Sigmoid colon (tissue), 6 donors: ENCODE measurements at regions not wholly inside any gene's neighbourhood (a gene's known extent, or its start where the extent isn't known, plus 50 kb on each side); places are given as distances from the start of the nearest gene placed in this dataset.
"Not testable (repeated sequence)": the region's sequence is repeated elsewhere in the genome, so short reads cannot be mapped to it uniquely, and the experiment has no call there.

Experiments
- DNase-seq: peaks from one replicate; pipeline ENCODE4 v3.0.0-alpha.2; 2019
- H3K27ac ChIP-seq, 4 donors: fragments of 200-600 bp; sonication (generic); one replicate each; pipeline ENCODE4 v1.5.1; 2016 to 2019; ENCODE audit warnings: mild to moderate bottlenecking in 1 of 4
- H3K27me3 ChIP-seq, 3 donors: fragments of 200-600 bp; sonication (generic); one replicate each; pipeline ENCODE4 v1.5.1; 2019; ENCODE audit warnings: mild to moderate bottlenecking in 1 of 3
- H3K36me3 ChIP-seq, 4 donors: fragments of 200-600 bp; sonication (generic); one replicate each; pipeline ENCODE4 v1.5.1; 2016 to 2019
- H3K4me1 ChIP-seq, 4 donors: fragments of 200-600 bp; sonication (generic); one replicate each; pipeline ENCODE4 v1.5.1; 2017 to 2019
- H3K4me3 ChIP-seq, 4 donors: fragments of 200-600 bp; sonication (generic); one replicate each; pipeline ENCODE4 v1.5.1; 2017 to 2019; ENCODE audit warnings: mild to moderate bottlenecking in 2 of 4, moderate library complexity in 1 of 4
- H3K9me3 ChIP-seq, 4 donors: fragments of 200-600 bp in 3 of 4; sonication (generic) in 3 of 4; one replicate each; pipeline versions ENCODE4 v1.5.1 to v1.6.1; 2013 to 2019
- EP300 ChIP-seq, 4 donors: sonication (generic); formaldehyde crosslinking; IDR thresholded peaks; one replicate each; pipeline ENCODE4 v1.6.1; 2017; ENCODE audit warnings: antibody characterized with exemption in 4 of 4
- POLR2A ChIP-seq, 2 donors: fragments of 450-650 bp; IDR thresholded peaks; one replicate each; pipeline ENCODE4 v1.6.1; 2016; ENCODE audit warnings: antibody characterized with exemption in 2 of 2, mild to moderate bottlenecking in 2 of 2, moderate library complexity in 2 of 2
- POLR2AphosphoS5 ChIP-seq, 4 donors: sonication (generic); formaldehyde crosslinking; IDR thresholded peaks; one replicate each; pipeline ENCODE4 v1.6.1; 2017; ENCODE audit warnings: antibody characterized with exemption in 4 of 4
- WGBS, 2 donors: extraction: QIAGEN DNeasy Blood & Tissue Kit; methylation state at CpG; one replicate each; pipeline ENCODE4 v1.1.7; 2013; 5-methylcytosine and 5-hydroxymethylcytosine counted together
- intact Hi-C: fragments of 100-400 bp; cut with DNase I; formaldehyde crosslinking; loops from one replicate; pipeline ENCODE4 v1.15.1; 2023
- TF ChIP-seq, protein P1 (sequence below), 4 experiments: fragments of 450-650 bp in 3 of 4; fragments of 200-600 bp in 1 of 4; IDR thresholded peaks; one replicate each; pipeline ENCODE4 v1.5.1; 2016 to 2019; ENCODE audit warnings: antibody characterized with exemption in 4 of 4, mild to moderate bottlenecking in 3 of 4, moderate library complexity in 2 of 4
- donor health status: healthy with polysubstance abuse.
- donor health status: healthy.

DNA sequence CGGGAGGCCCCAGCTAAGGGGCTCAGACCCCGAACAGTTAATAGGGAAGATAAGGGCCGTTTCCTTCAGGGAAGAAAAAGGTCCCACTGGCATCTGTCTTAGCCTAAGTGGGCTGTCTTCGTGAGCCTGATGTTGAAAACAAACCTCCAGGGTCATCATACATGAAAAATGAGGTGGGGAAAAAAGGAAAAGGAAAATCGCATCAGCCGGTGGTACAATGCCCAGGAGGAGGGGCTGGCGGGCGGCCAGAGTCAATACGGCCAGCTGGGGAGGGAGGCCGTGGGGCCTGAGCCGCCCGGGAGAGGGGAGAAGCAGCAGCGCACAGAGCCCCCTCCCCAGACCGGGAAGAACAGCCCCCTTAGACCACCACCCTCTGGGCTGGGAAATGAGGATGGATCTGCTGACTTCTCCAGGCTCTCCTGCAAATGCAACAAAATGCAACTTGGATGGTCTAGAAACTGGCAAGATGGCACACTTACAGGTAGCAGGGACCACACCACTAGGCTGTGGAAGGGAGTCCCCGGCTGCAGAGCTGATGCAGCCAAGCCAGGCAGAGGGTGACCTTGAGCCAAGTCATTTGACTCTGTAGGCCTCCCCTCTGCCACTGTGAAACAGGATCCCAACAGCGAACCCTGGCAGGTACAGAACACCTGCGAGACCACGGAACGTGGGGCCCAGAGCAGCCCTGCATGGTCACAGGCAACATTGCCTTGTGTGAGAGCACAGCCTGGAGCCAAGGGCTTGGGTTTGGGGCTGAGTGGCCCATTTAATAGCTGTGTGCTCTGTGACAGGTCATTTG is 448.5 kb downstream of the SOX9 start:
- Histone ChIP-seq H3K27me3 (peaks cover 0 to 18% (median 0%) of the 10 kb centered on the region in 3 donors), H3K36me3 (no peaks in the 10 kb centered on the region), H3K27ac (no peak overlapping the region), H3K4me1 (no peaks in the 10 kb centered on the region), H3K9me3 (no peaks in the 10 kb centered on the region), H3K4me3 (no peak overlapping the region)
- WGBS, 2 donors: 31 to 52% methylated on average over 19 of the region's 19 CpGs
- intact Hi-C loops: no loop called here
- TF ChIP-seq, protein P1, sequence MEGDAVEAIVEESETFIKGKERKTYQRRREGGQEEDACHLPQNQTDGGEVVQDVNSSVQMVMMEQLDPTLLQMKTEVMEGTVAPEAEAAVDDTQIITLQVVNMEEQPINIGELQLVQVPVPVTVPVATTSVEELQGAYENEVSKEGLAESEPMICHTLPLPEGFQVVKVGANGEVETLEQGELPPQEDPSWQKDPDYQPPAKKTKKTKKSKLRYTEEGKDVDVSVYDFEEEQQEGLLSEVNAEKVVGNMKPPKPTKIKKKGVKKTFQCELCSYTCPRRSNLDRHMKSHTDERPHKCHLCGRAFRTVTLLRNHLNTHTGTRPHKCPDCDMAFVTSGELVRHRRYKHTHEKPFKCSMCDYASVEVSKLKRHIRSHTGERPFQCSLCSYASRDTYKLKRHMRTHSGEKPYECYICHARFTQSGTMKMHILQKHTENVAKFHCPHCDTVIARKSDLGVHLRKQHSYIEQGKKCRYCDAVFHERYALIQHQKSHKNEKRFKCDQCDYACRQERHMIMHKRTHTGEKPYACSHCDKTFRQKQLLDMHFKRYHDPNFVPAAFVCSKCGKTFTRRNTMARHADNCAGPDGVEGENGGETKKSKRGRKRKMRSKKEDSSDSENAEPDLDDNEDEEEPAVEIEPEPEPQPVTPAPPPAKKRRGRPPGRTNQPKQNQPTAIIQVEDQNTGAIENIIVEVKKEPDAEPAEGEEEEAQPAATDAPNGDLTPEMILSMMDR (IDR thresholded peaks at IDR 0.05): no peak
- no peak for TF ChIP-seq POLR2AphosphoS5 (IDR thresholded peaks at IDR 0.05)
- TF ChIP-seq EP300 (IDR thresholded peaks at IDR 0.05): no peak
- no peak for TF ChIP-seq POLR2A (IDR thresholded peaks at IDR 0.05)
- no peak for DNase-seq

DNA sequence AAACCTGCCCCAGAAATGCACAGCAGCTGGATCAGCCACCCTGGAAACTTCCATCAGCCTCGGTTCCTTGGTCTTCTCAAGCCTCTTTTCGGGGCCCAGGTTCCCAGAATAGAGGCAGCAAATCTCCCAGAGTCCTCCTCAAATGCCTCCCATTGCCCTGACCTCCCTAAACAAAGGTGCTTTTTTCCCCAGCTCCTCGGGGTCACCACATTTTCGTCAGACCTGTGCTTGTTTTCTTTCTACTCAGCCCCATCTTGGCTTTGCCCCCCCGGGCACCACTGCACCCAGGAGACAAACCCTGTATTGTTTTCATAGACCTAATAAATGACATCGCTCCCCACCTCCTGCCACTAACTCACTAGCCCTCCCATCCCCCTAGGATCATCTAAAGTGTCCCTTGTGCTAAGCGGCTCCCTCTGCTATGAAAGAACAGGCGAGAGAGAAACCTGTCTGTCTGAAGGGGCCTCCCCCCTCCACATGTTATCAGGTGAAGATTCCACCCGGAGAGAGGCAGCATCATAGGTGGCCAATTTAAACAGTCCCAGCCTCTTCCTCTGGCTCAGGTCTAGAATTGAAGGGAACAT is 451.1 kb downstream of the SOX9 start:
- WGBS, 2 donors: 35 to 61% methylated on average over 9 of the region's 9 CpGs
- intact Hi-C loops: no loop called here
- no peaks in the 10 kb centered on the region for H3K4me1 ChIP-seq
- TF ChIP-seq POLR2AphosphoS5 (IDR thresholded peaks at IDR 0.05) (no peak), POLR2A (IDR thresholded peaks at IDR 0.05) (no peak), EP300 (IDR thresholded peaks at IDR 0.05) (no peak)
- TF ChIP-seq, protein P1 (IDR thresholded peaks at IDR 0.05): no peak
- H3K27me3 ChIP-seq: peaks cover 0 to 29% (median 0%) of the 10 kb centered on the region in 3 donors
- H3K36me3 ChIP-seq: no peaks in the 10 kb centered on the region
- H3K9me3 ChIP-seq: no peaks in the 10 kb centered on the region
- no peak overlapping the region for H3K27ac ChIP-seq
- no peak for DNase-seq
- no peak overlapping the region for H3K4me3 ChIP-seq

DNA sequence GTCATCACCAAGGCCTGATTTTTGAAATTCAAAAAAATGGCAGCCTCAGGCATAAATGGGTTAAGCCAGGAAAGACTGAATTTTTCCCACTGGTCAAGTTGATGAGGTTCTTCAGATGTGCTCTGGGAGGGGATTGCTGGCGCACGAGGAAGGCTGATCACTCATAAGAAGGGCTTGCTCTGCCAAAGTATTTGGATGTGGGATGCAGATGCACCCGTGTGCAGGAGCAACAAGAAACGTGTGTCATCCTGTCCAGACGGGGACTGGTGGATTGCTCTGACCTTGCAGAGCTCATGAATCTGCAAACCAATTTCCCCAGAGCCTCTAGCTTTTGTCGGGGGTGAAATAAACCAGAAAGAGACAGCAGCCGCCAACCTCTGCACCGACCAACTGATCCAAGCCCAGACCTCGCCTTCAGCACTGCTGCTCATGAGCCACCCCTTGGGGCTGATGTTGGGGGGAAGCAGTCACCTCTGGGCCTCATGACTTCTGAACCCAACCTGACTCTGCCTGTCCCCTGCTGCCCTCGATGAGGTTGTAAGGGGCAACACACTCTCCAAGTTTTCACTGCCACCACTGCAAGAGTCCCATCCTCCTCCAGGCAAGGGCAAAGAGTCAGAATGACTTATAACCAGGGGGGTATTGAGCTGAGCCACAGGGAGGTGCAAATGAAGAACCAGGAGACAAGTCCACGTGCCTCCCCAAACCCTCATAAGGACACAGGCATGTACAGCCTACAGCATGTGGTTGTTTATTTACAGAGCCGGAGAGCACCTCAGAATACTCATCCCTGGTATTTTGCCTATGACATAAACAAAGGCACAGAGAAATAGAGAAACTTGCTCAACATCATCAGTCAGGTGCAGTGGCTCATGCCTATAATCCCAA is 452.0 kb downstream of the SOX9 start:
- Histone ChIP-seq H3K27me3 (peaks cover 0 to 29% (median 0%) of the 10 kb centered on the region in 3 donors), H3K36me3 (no peaks in the 10 kb centered on the region), H3K27ac (no peak overlapping the region), H3K9me3 (no peaks in the 10 kb centered on the region), H3K4me3 (no peak overlapping the region), H3K4me1 (no peaks in the 10 kb centered on the region)
- TF ChIP-seq POLR2AphosphoS5 (IDR thresholded peaks at IDR 0.05): no peak
- TF ChIP-seq EP300 (IDR thresholded peaks at IDR 0.05): no peak
- TF ChIP-seq, protein P1 (IDR thresholded peaks at IDR 0.05): no peak
- no peak for TF ChIP-seq POLR2A (IDR thresholded peaks at IDR 0.05)
- 70 to 71% methylated on average over 12 of the region's 12 CpGs for WGBS, 2 donors
- intact Hi-C loops: no loop called here
- no peak for DNase-seq

DNA sequence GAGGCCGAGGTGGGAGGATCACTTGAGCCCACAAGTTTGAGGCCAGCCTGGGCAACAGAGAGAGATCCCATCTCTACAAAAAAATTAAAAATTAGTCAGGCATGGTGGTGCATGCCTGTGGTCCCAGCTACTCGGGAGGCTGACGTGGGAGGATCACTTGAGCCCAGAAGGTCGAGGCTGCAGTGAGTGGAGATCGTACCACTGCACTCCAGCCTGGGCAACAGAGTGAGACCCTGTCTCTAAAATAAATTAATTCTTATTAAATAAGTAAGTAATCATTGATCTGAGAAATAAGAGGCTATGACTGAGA is 452.6 kb downstream of the SOX9 start:
- H3K4me3 ChIP-seq, intact Hi-C loops, H3K4me1 ChIP-seq, H3K36me3 ChIP-seq, H3K27ac ChIP-seq, H3K9me3 ChIP-seq, DNase-seq: not testable (repeated sequence)
- 92% methylated on average over 5 of the region's 5 CpGs for WGBS, 2 donors
- peaks cover 0 to 29% (median 0%) of the 10 kb centered on the region in 3 donors for H3K27me3 ChIP-seq
